ENCODE measurements at regions not wholly inside any gene's neighbourhood (a gene's known extent, or its start where the extent isn't known, plus 50 kb on each side); places are given as distances from the start of the nearest gene placed in this dataset.

GRCh38 chr6:99064834-99065233 is 117.1 kb upstream of the FBXL4 start:
- no peak for DNase-seq

GRCh38 chr6:99036672-99037071 is 88.9 kb upstream of the FBXL4 start:
- no peak for DNase-seq

GRCh38 chr6:99032396-99032795 is 84.7 kb upstream of the FBXL4 start:
- no peak for DNase-seq

GRCh38 chr6:99031957-99032356 is 84.2 kb upstream of the FBXL4 start:
- no peak for DNase-seq

- no peak for DNase-seq
Observed at GRCh38 chr6:99030915-99031314, 83.2 kb upstream of the FBXL4 start.

- no peak for DNase-seq
Observed at GRCh38 chr6:99026135-99026534, 78.4 kb upstream of the FBXL4 start.

GRCh38 chr6:99024089-99024488 is 76.3 kb upstream of the FBXL4 start:
- DNase-seq = no peak

GRCh38 chr6:99022039-99022609 is 74.4 kb upstream of the FBXL4 start:
- DNase-seq = no peak

- DNase-seq = no peak
Observed at GRCh38 chr6:99019381-99019780, 71.6 kb upstream of the FBXL4 start.

GRCh38 chr6:99017150-99017549 is 69.4 kb upstream of the FBXL4 start:
- DNase-seq = no peak

GRCh38 chr6:99016355-99016754 is 68.6 kb upstream of the FBXL4 start:
- no peak for DNase-seq

- no peak for DNase-seq
Observed at GRCh38 chr6:99014061-99014460, 66.3 kb upstream of the FBXL4 start.

- DNase-seq = no peak
Observed at GRCh38 chr6:99013661-99014060, 65.9 kb upstream of the FBXL4 start.

GRCh38 chr6:99013145-99013544 is 65.4 kb upstream of the FBXL4 start:
- no peak for DNase-seq

GRCh38 chr6:99011151-99011550 is 63.4 kb upstream of the FBXL4 start:
- DNase-seq = no peak

- DNase-seq = no peak
Observed at GRCh38 chr6:99002831-99003230, 55.1 kb upstream of the FBXL4 start.

GRCh38 chr6:98998103-98998502 is 50.4 kb upstream of the FBXL4 start:
- DNase-seq = no peak

Measured in hippocampal formation (tissue), 2 donors.